Stimulated activated CD4-positive, alpha-beta T cell treated with anti-CD3 and anti-CD28 coated beads, Interleukin-2, amount 100 ng/mL, for 24 hours (primary cell): ENCODE measurements at regions not wholly inside any gene's neighbourhood (a gene's known extent, or its start where the extent isn't known, plus 50 kb on each side); places are given as distances from the start of the nearest gene placed in this dataset.

Source experiments
- DNase-seq, 2 donors: peaks; one replicate each; pipeline ENCODE4 v3.0.0-alpha.2; 2020

DNA sequence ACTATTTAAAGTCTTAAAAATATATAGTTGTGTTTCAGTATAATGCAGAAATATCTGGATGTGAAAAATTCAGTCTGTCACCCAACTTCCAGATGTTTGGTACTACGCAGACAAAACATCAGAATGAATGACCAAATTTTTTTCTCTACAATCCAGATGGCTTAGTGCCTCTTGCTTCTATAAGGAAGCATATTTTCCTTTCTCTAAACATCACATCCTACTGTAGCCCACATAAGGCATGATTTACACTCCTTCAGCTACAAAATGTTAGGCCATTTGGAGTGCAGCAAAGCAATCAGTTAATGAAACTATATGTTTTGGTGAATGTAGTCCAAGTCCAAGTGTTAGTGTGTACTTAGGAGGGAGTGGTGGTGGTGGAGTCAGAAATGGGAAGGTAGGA, 162.9 kb upstream of the SIX2 start:
- no peak for DNase-seq

- DNase-seq = no peak
These were observed 161.9 kb upstream of the SIX2 start for GRCh38 chr2:45171136-45171501.

DNA sequence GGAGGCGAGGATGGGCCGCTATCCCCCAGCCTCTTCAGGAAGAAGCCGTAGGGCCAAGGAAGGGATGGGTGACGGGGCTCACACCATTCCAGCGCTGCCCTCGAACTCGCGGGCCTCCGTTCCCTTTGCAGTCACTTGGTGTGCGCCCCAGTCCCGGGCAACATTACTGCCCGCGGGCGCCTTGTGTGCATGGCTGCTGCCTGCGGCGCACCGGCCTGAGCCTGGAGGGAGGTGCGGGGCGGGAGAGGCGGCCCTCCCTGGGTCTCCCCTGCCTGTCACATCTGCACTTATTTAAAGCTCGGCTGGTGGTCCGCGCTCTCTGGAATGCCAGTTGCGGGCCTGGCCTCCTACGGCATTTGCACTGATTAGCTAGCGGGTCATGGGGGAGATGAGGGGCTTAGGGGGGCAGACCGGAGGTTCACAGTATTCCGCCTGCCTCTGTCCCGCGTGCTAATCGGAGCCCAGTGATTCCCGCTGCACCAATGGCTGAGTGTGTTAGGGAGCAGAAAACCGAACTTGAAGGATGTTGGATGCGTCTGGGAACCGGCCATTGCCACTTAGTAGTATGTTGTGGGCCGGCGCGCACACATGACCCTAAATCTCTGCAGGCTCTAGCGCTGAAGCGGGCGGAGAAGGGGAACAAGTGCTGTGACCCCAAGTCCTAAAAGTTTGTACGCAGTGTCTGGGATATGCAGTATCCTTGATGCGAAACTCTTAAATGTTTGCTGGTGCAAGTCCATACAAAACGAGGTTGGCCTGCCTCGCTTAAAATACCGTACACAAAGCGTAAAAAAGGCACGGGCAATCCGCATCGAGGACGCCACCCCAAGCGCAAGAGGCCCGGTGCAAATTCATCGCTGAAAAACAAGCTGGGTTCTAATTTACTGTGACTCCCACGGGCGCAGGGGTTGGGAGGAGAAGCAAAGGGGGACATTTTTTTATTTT, 161.2 kb upstream of the SIX2 start:
- peak in 1 of 2 donors; percentile 10 for DNase-seq

- peak in 1 of 2 donors; percentile 22 for DNase-seq
These were observed 160.3 kb upstream of the SIX2 start for GRCh38 chr2:45169339-45170190.

- DNase-seq = peak in 1 of 2 donors; percentile 5
These were observed 159.6 kb upstream of the SIX2 start for GRCh38 chr2:45168711-45169338.

GRCh38 chr2:45167920-45168629, 158.8 kb upstream of the SIX2 start:
- no peak for DNase-seq

DNA sequence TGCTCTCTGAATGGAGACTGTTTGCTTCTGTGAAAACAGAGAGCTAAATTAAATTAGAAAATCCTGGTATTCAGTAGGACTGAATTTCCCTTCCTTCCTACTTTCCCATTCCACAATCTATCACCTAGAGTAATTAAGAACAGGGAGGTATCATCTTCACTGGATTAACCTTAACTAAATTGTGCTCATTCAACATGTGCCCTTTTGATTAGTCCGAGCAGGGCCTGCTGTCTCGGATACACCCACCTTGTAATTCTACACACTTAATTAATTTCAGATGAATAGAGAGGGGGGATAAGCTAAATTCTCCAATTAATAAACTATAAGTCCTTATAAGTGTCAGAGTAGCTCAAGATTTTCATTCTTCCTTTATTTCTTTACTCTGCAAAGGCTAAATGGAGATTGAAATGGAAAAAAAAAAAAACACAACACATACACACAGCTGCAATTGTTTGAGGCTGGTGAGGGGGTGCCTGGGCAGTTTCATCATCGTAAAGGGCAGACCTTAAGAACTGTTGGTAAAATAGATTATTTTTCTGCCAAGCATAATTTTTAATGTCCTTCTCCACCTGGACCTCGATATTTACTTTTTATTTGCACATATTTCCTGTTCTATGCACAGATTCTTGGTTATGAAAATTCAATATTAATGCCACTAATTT, 157.1 kb upstream of the SIX2 start:
- no peak for DNase-seq

GRCh38 chr2:45162711-45163110, 153.5 kb upstream of the SIX2 start:
- no peak for DNase-seq

DNA sequence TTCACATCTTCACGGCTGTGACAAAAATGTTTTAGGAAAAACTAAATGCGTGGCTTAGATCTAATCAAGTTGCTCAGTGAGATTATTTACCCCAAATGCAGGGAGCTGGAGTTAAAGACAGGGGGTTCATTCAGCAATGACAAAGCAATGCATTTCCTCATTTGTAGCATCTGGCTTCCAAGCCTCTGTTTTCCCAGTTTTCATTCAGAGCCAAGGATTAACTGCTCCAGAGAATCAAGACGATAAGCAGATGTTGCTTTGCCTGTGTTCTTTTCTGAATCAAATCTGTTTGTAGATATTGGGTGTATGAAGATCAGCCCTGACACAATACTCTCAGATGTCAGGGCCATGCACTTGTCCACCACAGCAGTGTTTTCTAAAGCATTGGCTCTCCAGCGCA, 147.4 kb upstream of the SIX2 start:
- DNase-seq = no peak

GRCh38 chr2:45154606-45155155, 145.4 kb upstream of the SIX2 start:
- no peak for DNase-seq

- DNase-seq = no peak
These were observed 144.9 kb upstream of the SIX2 start for GRCh38 chr2:45154144-45154543.

GRCh38 chr2:45153121-45153520, 143.9 kb upstream of the SIX2 start:
- no peak for DNase-seq

DNA sequence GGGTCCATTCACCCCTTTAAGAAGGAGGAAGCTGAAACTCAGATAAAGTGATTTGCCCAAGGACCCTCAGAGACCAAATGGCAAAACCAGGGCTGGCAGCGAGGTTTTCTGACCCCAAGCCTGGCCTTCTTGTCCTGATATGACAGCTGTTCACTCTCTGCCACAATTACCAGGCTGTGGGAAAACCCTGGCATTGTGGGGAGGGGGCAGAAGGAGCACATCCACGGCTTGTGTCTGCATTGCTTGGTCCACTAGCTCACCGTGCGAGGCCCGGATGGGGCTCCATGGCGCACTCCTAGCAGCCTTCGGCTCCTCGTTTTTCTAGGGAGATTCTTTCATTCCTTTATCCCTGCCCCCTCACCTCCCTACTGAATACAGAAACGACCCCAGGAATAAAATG, 143.4 kb upstream of the SIX2 start:
- no peak for DNase-seq

GRCh38 chr2:45145073-45145899, 136.0 kb upstream of the SIX2 start:
- DNase-seq = no peak

DNA sequence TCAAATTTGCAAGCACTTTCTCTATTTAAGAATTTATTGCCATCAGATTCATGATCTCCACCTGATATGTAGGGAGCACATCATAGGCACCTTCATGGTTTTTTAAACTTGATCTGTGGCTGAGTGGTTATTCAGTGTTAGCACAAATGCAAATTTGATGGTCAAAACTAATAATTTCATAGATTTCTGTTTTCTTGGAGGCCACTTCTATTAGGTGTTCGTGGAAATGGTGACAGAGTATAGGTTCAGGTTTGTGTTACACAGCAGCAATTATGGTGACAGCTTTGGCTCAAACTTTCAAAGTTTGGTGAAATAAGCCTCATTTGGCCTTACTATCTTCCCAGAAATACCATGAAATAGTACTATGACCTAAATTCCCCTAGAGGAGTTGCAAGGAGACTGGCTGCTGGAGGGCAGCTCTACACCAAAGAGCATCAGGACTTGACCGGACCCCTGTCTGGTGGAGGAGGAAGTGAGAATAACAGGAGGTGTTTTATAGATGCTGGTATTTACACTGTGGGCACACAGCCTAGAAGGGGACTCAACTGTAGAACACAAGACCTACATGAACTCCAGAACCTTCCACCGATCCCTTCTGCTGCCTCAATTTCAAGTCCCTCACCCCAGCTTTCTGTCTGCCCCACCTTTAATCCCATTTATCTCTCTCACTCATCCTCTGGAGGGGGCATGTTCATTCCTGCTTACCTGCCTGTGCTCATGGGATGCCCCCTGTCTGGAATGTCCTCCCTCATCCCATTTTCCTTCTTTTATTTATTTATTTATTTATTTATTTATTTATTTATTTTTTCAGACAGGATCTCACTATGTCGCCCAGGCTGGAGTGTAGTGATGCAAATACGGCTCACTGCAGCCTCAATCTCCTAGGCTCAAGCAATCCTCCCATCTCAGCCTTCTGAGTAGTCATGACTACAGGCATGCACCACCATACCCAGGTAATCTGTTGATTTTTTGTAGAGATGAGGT, 132.9 kb upstream of the SIX2 start:
- no peak for DNase-seq

DNA sequence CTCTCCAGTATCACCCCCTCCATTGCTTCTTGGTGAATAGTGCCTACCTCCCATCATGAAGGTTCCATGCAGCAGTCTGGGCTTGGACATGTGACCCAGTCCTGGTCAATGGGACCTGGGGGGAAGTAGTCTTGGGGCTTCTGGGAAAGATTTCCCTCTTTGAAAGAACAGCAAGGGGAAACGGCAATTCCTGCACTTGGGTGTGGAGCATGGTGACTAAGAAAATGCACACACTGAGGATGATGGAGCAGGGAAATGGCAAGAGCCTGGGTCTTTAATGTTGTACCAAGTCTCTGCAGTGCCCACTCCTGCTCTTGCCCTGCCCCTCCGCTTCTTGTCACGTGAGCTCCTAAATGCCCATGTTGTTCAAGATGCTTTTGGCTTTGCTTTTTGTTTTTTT, 131.4 kb upstream of the SIX2 start:
- no peak for DNase-seq

- DNase-seq = no peak
These were observed 129.7 kb upstream of the SIX2 start for GRCh38 chr2:45138904-45139303.

- DNase-seq = no peak
These were observed 128.9 kb upstream of the SIX2 start for GRCh38 chr2:45137966-45138695.

DNA sequence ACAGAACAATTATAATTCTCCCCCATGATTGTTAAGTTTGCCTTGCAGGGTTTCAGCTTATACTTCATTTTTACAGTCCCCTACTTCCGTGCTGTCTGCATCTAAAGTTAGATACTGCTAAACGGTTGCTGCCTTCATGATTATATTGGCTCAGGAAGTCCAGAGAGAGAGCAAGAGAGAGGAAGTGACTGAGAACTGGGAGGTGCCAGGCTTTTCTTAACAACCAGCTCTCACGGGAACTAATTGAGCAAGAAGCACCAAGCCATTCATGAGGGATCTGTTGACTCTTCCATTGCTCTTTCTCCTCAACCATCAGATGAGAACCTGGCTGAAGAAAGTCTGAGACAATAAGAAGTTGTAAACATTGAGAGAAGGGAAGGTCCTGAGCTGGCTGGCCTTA, 125.5 kb upstream of the SIX2 start:
- no peak for DNase-seq
